Activated naive CD8-positive, alpha-beta T cell treated with anti-CD3 and anti-CD28 coated beads for 36 hours (primary cell): ENCODE measurements at regions not wholly inside any gene's neighbourhood (a gene's known extent, or its start where the extent isn't known, plus 50 kb on each side); places are given as distances from the start of the nearest gene placed in this dataset.
A peak's percentile ranks its signal among the peaks of the same experiment; 100 is the strongest.

Experiments used
- DNase-seq: peaks from one replicate; pipeline ENCODE4 v3.0.0; 2021
- H3K27ac Mint-ChIP-seq: one replicate; pipeline ENCODE4 v1.8.0; 2022; ENCODE audit warnings: mild to moderate bottlenecking, moderate library complexity, mixed read lengths
- H3K27me3 Mint-ChIP-seq: one replicate; pipeline ENCODE4 v1.8.0; 2022; ENCODE audit warnings: mild to moderate bottlenecking, mixed read lengths
- H3K36me3 Mint-ChIP-seq: one replicate; pipeline ENCODE4 v1.8.0; 2021; ENCODE audit warnings: mild to moderate bottlenecking, mixed read lengths
- H3K4me1 Mint-ChIP-seq: one replicate; pipeline ENCODE4 v1.8.0; 2021; ENCODE audit warnings: mixed read lengths
- H3K4me3 Mint-ChIP-seq: one replicate; pipeline ENCODE4 v1.8.0; 2022; ENCODE audit warnings: mild to moderate bottlenecking, moderate library complexity, mixed read lengths
- H3K9me3 Mint-ChIP-seq: one replicate; pipeline ENCODE4 v1.8.0; 2022; ENCODE audit warnings: mixed read lengths

DNA sequence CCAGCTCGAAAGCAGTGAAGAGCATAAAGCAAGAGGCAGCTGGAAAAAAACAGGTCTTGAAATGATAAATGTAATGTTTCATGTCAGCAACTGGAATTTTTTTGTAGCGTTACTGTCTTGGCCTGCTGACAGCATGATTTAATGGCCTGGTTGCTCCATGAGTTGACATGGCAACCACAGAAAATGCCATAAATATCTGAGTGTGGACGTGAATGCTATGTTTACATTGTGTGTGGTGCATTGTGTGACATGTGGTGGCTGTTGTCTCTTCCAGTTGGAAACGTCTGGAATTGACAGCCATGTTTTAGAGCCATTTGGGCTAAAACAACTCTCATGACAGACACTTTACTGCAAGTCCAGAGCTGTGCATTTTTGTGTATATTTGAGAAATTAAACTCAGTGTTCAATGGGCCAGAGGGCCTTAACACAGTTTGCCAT lies 170.0 kb downstream of the FOXA2 start:
- Mint-ChIP-seq H3K9me3 (no peaks in the 10 kb centered on the region), H3K4me1 (no peaks in the 10 kb centered on the region), H3K27ac (no peak overlapping the region), H3K27me3 (peaks cover 4% of the 10 kb centered on the region), H3K4me3 (no peak overlapping the region), H3K36me3 (no peaks in the 10 kb centered on the region)
- no peak for DNase-seq

DNA sequence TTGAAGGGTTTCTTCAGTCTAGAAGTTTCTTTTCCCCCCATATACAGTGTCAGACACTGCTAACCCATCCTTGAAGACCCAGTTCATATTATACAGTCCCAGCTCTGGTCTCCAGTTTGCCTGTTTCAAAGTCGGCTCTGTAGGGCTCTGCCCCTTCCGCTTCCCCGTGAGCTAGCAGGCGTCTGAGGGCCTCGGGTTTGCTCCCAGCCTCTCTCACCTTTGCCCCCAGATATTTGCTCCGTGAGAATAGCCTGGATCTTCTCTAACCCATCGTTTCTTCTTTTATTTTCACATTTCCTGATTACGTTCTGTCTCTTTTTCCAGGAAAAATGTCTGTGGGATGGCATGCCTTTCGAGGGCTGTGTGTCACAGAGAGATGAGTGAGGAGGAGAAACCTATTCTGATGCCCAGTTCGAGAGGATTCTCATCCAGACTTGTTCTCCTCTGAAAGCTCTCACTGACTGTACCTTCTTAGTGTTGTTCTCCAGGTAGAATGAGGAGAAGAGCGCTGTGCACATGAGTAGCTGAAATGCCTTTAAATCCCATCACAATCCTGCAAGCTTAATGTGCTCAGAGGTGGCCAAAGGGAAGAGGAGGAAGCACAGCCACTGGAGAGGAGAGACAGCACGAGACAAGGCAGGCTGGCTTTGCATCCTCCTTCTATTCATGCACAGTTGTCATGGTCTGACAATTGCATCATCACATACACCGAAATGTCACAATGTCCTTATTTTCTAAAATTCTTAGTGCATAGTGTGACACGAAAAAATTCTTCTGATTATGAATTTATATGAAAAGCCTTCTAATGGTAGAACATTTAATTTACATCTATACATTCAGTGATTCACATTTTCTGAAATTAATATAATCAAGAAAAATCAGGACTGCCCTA lies 171.1 kb downstream of the FOXA2 start:
- Mint-ChIP-seq H3K36me3 (no peaks in the 10 kb centered on the region), H3K4me1 (no peaks in the 10 kb centered on the region)

DNA sequence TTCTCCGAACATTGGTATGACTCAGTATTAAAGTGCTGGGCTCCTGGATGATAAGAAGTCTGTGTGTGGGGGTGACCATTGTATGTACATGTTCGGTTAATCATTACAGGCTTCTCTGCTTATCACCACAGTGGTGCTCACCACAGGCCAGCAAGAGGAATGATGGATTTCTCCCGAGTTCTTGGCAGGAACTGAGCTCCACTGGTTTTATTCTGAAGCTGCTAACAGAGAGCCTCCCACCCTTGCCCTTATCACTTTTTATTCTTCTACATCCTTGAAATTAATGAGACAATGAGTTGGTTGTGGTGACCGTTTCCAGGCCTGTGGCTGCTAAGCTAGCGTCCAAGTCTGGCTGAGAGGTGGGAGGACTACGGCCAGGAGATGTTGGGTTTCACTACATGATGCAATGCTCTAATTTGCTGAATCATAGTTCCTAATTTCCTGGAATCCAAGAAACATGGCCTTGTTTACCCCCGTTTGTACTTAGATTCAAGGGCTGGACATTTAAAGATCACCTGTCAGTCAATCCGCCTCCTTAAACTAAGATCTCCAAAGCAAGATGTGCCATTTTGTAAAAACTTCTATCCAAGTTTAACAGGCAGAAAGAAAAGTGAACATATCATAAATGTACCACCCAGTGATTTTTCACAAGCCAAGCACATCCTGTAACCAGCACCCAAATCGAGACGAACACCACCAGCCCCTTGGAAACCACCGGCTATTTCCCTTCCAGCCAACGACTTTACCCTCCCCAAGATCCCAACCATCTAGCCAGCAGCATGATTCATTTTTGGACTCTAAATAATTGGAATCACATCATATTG lies 172.5 kb downstream of the FOXA2 start:
- H3K27me3 Mint-ChIP-seq, result peaks cover 4% of the 10 kb centered on the region
- H3K9me3 Mint-ChIP-seq, result peaks cover 3% of the 10 kb centered on the region
- no peak overlapping the region for H3K27ac Mint-ChIP-seq
- H3K36me3 Mint-ChIP-seq, result no peaks in the 10 kb centered on the region
- H3K4me1 Mint-ChIP-seq, result no peaks in the 10 kb centered on the region
- no peak overlapping the region for H3K4me3 Mint-ChIP-seq
- no peak for DNase-seq

More for the DNA sequence above, 171.1 kb downstream of the FOXA2 start:
- Mint-ChIP-seq H3K4me3 (no peak overlapping the region), H3K9me3 (peaks cover 3% of the 10 kb centered on the region), H3K27ac (no peak overlapping the region), H3K27me3 (peaks cover 4% of the 10 kb centered on the region)
- no peak for DNase-seq

DNA sequence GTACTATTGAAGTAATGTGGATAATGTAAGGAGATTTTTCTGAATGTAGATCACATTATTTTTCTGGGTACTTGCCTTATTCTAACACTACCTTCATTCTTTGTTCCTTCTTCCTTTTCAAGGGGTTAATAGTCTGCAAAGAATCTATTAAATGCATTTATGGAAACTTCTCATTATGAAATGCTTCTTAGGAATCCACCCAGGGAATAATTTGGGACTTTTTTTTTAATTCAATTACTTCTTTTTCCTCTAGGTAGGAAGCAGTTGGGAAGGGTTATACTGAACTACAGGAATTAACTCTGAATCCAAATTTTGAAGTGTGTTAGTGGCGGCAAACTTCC lies 173.1 kb downstream of the FOXA2 start:
- DNase-seq, result no peak
- H3K4me1 Mint-ChIP-seq, result no peaks in the 10 kb centered on the region
- no peaks in the 10 kb centered on the region for H3K36me3 Mint-ChIP-seq
- no peak overlapping the region for H3K27ac Mint-ChIP-seq
- peaks cover 3% of the 10 kb centered on the region for H3K9me3 Mint-ChIP-seq
- H3K4me3 Mint-ChIP-seq, result no peak overlapping the region
- H3K27me3 Mint-ChIP-seq, result peaks cover 4% of the 10 kb centered on the region

DNA sequence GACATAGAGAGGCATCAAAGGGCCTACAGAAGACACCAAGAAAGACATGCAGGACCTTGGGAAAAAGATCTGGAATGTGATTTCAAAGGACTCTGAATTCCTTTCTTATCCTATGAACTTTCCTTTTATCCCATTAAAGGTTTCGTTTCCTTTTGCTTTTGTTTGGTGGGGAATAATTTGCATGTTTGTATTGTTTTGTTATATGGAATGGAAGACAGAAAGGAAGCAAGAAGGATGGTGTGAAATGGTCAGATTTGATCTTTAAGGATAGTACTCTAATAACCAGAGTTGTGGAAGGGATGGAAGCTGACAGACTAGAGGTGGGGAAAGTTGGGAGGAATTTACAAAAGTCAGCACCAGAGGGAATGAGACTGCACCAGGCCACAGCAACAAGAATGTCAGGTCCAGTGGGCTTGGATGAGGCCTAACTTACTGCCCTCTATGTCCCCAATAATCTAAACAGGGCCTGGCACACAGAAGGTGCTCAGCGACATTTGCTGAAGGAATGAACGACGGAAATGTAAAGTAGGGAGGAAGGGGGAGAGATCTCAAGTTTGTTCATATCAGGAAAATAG lies 173.7 kb downstream of the FOXA2 start:
- Mint-ChIP-seq H3K27ac (no peak overlapping the region), H3K36me3 (no peaks in the 10 kb centered on the region)

DNA sequence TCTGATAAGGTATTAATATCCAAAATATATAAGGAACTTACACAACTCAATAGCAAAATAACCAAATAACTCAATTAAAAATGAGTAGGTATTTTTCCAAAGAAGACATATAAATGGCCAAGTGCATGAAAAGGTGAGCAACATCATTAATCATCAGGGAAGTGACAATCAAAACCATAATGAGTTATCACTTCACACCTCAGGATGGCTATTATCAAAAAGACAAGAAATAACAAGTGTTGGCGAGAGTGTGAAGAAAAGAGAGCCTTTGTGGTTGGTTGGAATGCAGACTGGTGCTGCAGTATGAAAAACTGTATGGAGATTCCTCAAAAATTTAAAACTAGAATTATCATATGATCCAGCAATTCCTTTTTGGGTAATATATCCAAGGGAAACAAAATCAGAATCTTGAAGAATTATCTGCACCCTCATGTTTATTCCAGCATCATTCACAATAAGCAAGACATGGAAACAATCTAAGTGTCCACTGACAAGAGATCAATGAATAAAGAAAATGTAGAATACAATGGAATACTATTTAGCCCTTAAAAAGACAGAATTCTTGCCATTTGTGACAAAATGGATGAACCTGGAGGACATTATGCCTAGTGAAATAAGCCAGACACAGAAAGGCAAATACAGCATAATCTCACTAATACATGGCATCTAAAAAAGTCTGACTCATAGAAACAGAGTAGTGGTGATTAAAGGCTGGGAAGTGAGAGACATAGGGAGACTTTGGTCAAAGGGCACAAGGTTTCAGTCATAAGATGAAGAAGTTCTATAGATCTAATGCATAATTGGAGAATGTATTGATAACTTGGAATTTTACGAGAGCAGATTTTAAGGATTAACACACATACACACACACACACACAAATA lies 175.6 kb downstream of the FOXA2 start:
- no peak for DNase-seq
- Mint-ChIP-seq H3K27me3 (peaks cover 16% of the 10 kb centered on the region), H3K9me3 (peaks cover 3% of the 10 kb centered on the region), H3K4me3 (no peak overlapping the region), H3K4me1 (no peaks in the 10 kb centered on the region), H3K36me3 (no peaks in the 10 kb centered on the region), H3K27ac (no peak overlapping the region)

More for the DNA sequence above, 173.7 kb downstream of the FOXA2 start:
- Mint-ChIP-seq H3K4me3 (no peak overlapping the region), H3K9me3 (peaks cover 3% of the 10 kb centered on the region), H3K4me1 (no peaks in the 10 kb centered on the region), H3K27me3 (peaks cover 4% of the 10 kb centered on the region)
- DNase-seq, result no peak

DNA sequence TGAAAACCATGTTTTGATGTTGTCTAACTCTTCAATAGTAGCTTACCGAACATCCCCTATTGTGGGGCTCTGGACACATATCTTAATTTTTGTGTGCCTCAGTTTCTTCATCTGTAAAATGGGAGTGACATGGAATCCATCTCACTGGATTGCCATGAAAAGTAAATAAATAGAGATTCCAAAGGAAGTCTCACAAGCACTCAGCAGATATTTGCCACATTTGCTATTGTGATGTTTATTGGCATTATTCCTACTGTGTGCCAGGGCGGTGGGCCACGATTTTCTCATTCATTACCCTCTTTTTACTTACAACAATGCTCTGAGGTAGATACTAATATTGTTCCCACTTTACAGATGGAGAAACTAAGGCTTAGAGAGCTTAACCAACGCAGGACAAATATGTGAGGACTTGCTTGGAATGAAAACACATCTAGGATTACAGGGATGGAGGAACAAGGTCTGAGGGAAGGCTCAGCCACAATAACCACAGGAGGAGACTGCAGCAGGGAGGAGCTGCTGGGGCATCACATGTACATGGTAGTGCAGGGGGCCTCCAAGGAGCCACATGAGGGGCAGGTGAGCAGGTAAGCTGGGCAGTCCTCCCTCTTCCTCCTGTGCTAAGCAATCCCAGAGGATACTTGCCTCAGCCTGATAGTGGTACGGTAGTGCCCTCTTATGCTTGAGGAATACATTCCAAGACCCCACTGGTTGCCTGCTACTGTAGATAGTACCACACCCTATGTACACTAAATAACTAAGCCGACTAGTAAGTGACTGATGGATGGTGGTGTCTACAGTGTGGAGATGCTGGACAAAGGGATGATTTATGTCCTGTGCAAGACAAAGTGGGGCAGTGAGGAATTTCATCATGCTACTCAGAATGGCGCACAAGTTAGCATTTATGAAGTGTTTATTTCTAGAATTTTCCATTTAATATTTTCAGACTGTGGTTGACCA lies 176.9 kb downstream of the FOXA2 start:
- H3K27ac Mint-ChIP-seq, result no peak overlapping the region
- H3K36me3 Mint-ChIP-seq, result no peaks in the 10 kb centered on the region
- peaks cover 17% of the 10 kb centered on the region for H3K27me3 Mint-ChIP-seq
- H3K4me1 Mint-ChIP-seq, result no peaks in the 10 kb centered on the region
- no peak for DNase-seq
- no peak overlapping the region for H3K4me3 Mint-ChIP-seq
- H3K9me3 Mint-ChIP-seq, result peaks cover 3% of the 10 kb centered on the region

DNA sequence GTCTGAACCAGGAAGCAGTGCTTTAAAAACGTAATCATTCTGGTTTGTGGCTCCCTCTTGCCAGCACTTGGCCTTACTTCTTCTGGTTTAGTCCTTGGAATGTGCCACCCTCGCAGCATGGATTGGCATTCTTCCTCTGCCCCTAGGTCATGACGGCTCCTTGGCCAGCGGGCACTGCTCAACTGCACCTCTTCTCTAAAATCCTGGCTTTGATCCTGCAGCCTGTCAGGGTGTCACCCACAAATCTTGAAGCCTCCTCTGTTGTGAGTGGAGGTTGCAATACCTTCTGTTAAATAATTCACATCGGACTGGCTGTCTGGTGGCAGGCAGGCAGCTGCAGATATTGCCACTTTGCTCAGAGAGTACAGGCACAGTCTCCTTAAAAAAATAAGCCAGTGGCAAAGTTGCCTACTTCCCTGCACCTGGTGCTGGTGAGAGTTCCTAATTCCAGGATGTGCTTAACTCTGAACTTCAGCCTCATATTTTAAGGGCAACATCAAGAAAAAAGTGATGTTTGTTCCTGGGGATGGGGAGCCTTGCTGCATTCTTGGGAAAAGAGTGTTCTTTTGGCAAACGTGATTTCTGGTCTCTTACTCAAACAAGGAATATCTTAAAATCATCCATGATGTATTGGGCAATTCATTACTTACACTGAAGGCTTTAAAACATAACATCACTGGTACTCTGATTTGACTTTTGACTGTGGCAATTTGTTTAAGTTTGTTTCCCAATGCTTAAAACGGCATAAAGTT lies 179.8 kb downstream of the FOXA2 start:
- Mint-ChIP-seq H3K4me1 (no peaks in the 10 kb centered on the region), H3K27me3 (peaks cover 26% of the 10 kb centered on the region), H3K36me3 (no peaks in the 10 kb centered on the region), H3K27ac (no peak overlapping the region), H3K9me3 (peaks cover 3% of the 10 kb centered on the region), H3K4me3 (no peak overlapping the region)
- no peak for DNase-seq

DNA sequence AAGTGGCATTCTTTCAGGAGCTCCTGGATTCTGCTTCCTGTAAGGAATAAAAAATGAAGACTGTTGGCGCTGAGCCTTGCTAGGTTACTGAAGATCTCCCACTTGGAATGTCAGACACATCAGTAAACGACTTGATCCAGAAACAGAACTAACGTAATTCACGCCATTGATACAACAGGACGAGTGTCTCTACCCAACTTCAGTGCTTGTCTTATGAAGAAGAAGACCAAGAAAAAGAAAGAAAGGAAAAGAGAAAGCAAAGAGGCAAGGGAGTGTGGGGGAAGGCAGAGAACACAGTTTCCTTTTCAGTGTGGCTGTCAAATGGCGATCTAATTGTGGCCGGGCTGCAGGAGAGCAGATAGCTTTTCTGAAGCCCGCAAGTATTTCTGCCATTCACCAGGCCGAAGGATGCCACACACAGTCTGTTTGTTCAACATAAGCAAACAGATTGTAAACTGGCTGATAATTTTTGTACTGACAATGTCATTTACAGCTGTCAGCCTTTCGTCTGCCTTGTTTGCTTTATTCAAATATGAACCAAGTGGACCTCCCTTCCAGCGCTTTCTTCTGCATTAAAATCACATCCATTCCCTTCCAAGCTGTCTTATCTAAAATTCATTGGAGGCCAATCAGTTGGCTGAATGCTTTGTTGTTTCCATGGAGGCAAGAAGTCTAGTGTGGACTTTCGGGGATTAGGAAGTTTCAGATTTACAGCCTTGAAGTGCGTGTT lies 180.6 kb downstream of the FOXA2 start:
- Mint-ChIP-seq H3K4me3 (peak overlapping the region; percentile 40), H3K36me3 (no peaks in the 10 kb centered on the region), H3K27ac (no peak overlapping the region), H3K27me3 (peaks cover 26% of the 10 kb centered on the region), H3K9me3 (no peaks in the 10 kb centered on the region), H3K4me1 (no peaks in the 10 kb centered on the region)
- DNase-seq, result no peak

DNA sequence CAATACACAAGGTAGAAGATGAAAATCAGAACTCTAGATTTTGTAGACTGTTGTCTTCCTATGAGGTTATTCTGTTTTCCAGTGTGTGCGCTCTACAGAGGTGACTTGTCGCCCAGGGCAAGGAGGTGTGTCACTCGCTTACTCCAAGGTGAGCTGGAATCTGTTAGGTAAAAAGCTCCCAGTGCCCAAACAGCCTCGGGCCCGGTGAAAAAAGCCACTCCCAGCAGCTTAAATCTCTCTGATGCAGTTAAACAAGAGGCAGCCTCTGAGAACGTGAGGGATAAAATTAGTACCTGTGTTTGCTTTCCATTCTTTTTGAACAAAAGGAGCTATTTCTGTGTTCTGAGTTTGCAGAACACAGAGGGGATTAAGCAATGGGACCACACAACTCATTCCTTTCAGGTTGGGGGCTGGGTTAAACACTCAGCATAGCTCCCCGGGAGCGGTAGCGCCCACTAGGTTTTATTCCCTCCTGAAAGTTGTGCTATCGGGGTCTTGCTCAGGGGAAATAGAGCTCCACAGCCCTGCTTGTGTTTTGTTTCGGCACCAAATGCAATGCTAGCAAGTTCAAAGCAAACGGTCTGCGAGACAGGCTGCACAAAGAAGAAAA lies 181.2 kb downstream of the FOXA2 start:
- Mint-ChIP-seq H3K4me3 (no peak overlapping the region), H3K9me3 (no peaks in the 10 kb centered on the region), H3K4me1 (no peaks in the 10 kb centered on the region), H3K36me3 (no peaks in the 10 kb centered on the region), H3K27me3 (peaks cover 26% of the 10 kb centered on the region), H3K27ac (no peak overlapping the region)
- DNase-seq, result no peak

DNA sequence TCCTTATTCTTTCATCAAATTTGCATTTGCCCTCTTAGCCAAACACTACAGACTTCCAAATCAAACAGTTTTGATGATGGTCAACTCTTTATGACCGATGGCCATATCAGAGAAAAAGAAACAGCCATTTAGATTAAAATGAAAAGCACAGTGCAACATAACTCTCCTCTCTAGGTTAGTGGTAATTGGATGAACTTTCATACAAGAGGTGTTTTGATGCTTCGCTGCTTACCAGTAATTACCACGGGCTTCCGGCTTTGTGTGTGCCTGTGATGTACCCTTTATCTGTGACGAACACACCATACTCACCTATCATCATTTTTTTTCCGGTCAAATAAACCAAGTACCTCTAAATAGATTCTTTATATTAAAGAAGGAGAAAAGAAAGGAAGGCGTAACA lies 181.8 kb downstream of the FOXA2 start:
- Mint-ChIP-seq H3K4me1 (no peaks in the 10 kb centered on the region), H3K9me3 (no peaks in the 10 kb centered on the region)

DNA sequence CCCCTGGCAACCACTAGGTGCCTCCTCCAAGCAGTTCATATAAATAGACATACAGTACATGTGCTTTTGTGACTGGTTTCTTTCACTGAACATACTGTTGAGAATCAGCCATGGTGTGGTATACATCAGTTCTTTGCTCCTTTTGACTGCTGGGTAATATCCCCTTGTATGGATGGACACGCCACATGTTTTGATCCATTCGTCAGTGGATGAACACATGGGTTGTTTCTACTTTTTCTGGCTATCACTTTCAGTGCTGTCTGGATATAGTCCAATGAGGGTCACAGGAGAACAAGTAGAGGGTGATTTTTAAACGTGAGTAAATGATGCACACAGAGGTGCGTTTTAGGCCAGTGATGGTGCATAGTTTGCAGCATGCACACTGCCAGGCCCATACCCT lies 183.9 kb downstream of the FOXA2 start:
- peaks cover 25% of the 10 kb centered on the region for H3K27me3 Mint-ChIP-seq
- no peaks in the 10 kb centered on the region for H3K36me3 Mint-ChIP-seq
- H3K9me3 Mint-ChIP-seq, result no peaks in the 10 kb centered on the region
- no peak overlapping the region for H3K4me3 Mint-ChIP-seq
- no peak for DNase-seq
- H3K27ac Mint-ChIP-seq, result no peak overlapping the region
- H3K4me1 Mint-ChIP-seq, result no peaks in the 10 kb centered on the region

More for the DNA sequence above, 181.8 kb downstream of the FOXA2 start:
- Mint-ChIP-seq H3K36me3 (no peaks in the 10 kb centered on the region), H3K27me3 (peaks cover 26% of the 10 kb centered on the region), H3K4me3 (no peak overlapping the region), H3K27ac (no peak overlapping the region)
- no peak for DNase-seq
